DOHH2 (cell line): ENCODE measurements at regions not wholly inside any gene's neighbourhood (a gene's known extent, or its start where the extent isn't known, plus 50 kb on each side); places are given as distances from the start of the nearest gene placed in this dataset.

Source experiments
- H3F3A ChIP-seq: fragments of 200-600 bp; sonication (generic), shearing (Covaris generic); 2 replicates; pipeline ENCODE4 v1.6.0; 2016; ENCODE audit warnings: antibody characterized with exemption, mild to moderate bottlenecking; ENCODE audit not compliant: control insufficient read depth, insufficient read depth
- H3K27ac ChIP-seq: fragments of 200-600 bp; sonication (generic); 2 replicates; pipeline ENCODE4 v1.5.1; 2014; ENCODE audit warnings: low read depth, mild to moderate bottlenecking, low read length, moderate library complexity
- H3K27me3 ChIP-seq: fragments of 200-600 bp; sonication (generic); 2 replicates; pipeline ENCODE4 v1.6.1; 2014; ENCODE audit warnings: mild to moderate bottlenecking, low read length, mixed read lengths; ENCODE audit not compliant: control insufficient read depth
- H3K36me3 ChIP-seq: fragments of 200-600 bp; sonication (generic); 2 replicates; pipeline ENCODE4 v1.6.1; 2014; ENCODE audit warnings: mild to moderate bottlenecking, low read length, moderate library complexity, mixed read lengths; ENCODE audit not compliant: control insufficient read depth
- H3K4me1 ChIP-seq: fragments of 200-600 bp; sonication (generic); 2 replicates; pipeline ENCODE4 v1.6.1; 2014; ENCODE audit warnings: mild to moderate bottlenecking, low read length, mixed read lengths; ENCODE audit not compliant: control insufficient read depth
- H3K4me2 ChIP-seq: fragments of 200-600 bp; sonication (generic); 2 replicates; pipeline ENCODE4 v1.6.0; 2014; ENCODE audit warnings: mild to moderate bottlenecking, low read length, moderate library complexity
- H3K4me3 ChIP-seq: fragments of 200-600 bp; sonication (generic); 2 replicates; pipeline ENCODE4 v1.5.1; 2014; ENCODE audit warnings: mild to moderate bottlenecking, low read length, mixed read lengths
- H3K79me2 ChIP-seq: fragments of 200-600 bp; sonication (generic); 2 replicates; pipeline ENCODE4 v1.6.1; 2014; ENCODE audit warnings: mild to moderate bottlenecking, low read length, mixed read lengths; ENCODE audit not compliant: control insufficient read depth
- H3K9me2 ChIP-seq: fragments of 200-600 bp; sonication (generic); replicated peaks from 2 replicates; pipeline ENCODE4 v1.6.1; 2014; ENCODE audit warnings: mild to moderate bottlenecking, low read length, mixed read lengths; ENCODE audit not compliant: control insufficient read depth
- H3K9me3 ChIP-seq: fragments of 200-600 bp; sonication (generic); 2 replicates; pipeline ENCODE4 v1.6.1; 2014; ENCODE audit warnings: antibody characterized with exemption, low read length, mixed read lengths; ENCODE audit not compliant: control insufficient read depth, insufficient read depth
- H4K20me1 ChIP-seq: fragments of 200-600 bp; sonication (generic); 2 replicates; pipeline ENCODE4 v1.6.0; 2014; ENCODE audit warnings: low read depth, mild to moderate bottlenecking, antibody characterized with exemption, low read length, moderate library complexity; ENCODE audit not compliant: control insufficient read depth, insufficient read depth
- CTCF ChIP-seq: fragments of 200-600 bp; sonication (generic); IDR thresholded peaks from one replicate; pipeline ENCODE4 v1.5.1; 2014; ENCODE audit warnings: antibody characterized with exemption, mild to moderate bottlenecking, low read depth, low read length; ENCODE audit not compliant: poor library complexity, severe bottlenecking
- EZH2phosphoT487 ChIP-seq: fragments of 200-600 bp; sonication (generic); IDR thresholded peaks from 2 replicates; pipeline ENCODE4 v1.6.1; 2017; ENCODE audit warnings: borderline replicate concordance, mild to moderate bottlenecking, antibody characterized with exemption, low read length, moderate library complexity, mixed read lengths

- Histone ChIP-seq H3K36me3 (no peaks in the 10 kb centered on the region), H3K9me3 (peaks cover 10% of the 10 kb centered on the region; the same call in 1 of the 2 replicates), H3K9me2 (no peaks in the 10 kb centered on the region), H4K20me1 (no peaks in the 10 kb centered on the region), H3F3A (no peaks in the 10 kb centered on the region), H3K4me3 (no peak overlapping the region), H3K27me3 (no peaks in the 10 kb centered on the region), H3K4me1 (no peaks in the 10 kb centered on the region), H3K27ac (no peak overlapping the region), H3K4me2 (no peak overlapping the region), H3K79me2 (no peaks in the 10 kb centered on the region)
- TF ChIP-seq EZH2phosphoT487 = no peak
- TF ChIP-seq CTCF = no peak
These were observed 287.1 kb upstream of the ASIC2 start for GRCh38 chr17:33580215-33580614.

GRCh38 chr17:33582661-33583060 is 289.6 kb upstream of the ASIC2 start:
- Histone ChIP-seq H3K36me3 (no peaks in the 10 kb centered on the region), H4K20me1 (no peaks in the 10 kb centered on the region), H3K4me2 (no peak overlapping the region), H3K27me3 (no peaks in the 10 kb centered on the region), H3F3A (no peaks in the 10 kb centered on the region), H3K4me3 (no peak overlapping the region), H3K4me1 (no peaks in the 10 kb centered on the region), H3K79me2 (no peaks in the 10 kb centered on the region), H3K9me3 (peaks cover 10% of the 10 kb centered on the region; the same call in 1 of the 2 replicates), H3K27ac (no peak overlapping the region), H3K9me2 (no peaks in the 10 kb centered on the region)
- no peak for TF ChIP-seq EZH2phosphoT487
- no peak for TF ChIP-seq CTCF

GRCh38 chr17:33583518-33584417 is 290.7 kb upstream of the ASIC2 start:
- Histone ChIP-seq H3F3A (no peaks in the 10 kb centered on the region), H4K20me1 (no peaks in the 10 kb centered on the region), H3K9me2 (no peaks in the 10 kb centered on the region), H3K9me3 (peaks cover 7% of the 10 kb centered on the region; the same call in 1 of the 2 replicates), H3K4me1 (no peaks in the 10 kb centered on the region), H3K27me3 (no peaks in the 10 kb centered on the region), H3K4me2 (no peak overlapping the region), H3K27ac (no peak overlapping the region), H3K36me3 (no peaks in the 10 kb centered on the region), H3K4me3 (no peak overlapping the region), H3K79me2 (no peaks in the 10 kb centered on the region)
- TF ChIP-seq EZH2phosphoT487 = no peak
- no peak for TF ChIP-seq CTCF
